GM21423 (cell line): ENCODE measurements at regions not wholly inside any gene's neighbourhood (a gene's known extent, or its start where the extent isn't known, plus 50 kb on each side); places are given as distances from the start of the nearest gene placed in this dataset.

Experiments used
- ATAC-seq: cut with Tn5 transposase; IDR thresholded peaks from one replicate; pipeline ENCODE4 v1.9.1; 2021; ENCODE audit warnings: mild to moderate bottlenecking, moderate library complexity; ENCODE audit not compliant: unreplicated experiment

DNA sequence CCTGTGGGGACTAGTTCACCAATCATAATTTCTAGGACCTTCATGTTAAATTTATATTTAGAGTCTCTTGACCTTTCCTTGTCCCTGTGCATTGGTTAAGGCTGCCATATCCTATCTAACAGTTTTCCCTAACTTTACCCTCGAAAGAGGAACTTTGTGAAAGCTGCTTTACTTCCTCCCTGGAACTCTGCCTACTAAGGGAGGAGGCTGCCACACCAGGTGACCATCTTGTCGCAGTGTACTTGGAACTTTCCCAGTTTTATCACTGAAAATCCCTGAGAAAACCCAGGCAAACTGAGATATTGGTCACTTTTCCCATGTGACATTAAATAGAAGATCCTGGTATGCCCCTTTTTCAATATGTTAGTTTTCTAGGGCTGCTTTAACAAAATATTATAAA, 317.6 kb upstream of the TSHZ2 start:
- no peak for ATAC-seq

DNA sequence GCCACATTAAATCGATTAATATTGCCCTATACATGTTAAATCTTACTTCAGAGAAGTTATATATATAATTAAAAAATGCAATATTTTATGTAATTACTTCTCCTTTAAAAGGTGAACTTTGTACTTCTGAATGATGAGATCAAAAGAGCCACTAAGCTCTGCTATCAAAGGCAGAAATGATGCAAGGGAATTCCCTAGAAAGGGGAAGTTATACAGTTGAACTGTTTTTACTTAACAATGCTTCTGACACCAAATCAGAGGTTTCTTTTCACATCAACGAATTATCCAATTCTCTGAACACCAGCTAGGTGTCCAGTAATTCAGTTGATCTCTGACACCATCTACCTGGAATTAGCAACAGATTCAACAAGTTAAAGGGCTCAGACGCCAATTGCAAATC, 319.9 kb upstream of the TSHZ2 start:
- no peak for ATAC-seq

GRCh38 chr20:52649727-52650126, 322.4 kb upstream of the TSHZ2 start:
- no peak for ATAC-seq

GRCh38 chr20:52645822-52646221, 326.3 kb upstream of the TSHZ2 start:
- ATAC-seq, result no peak

DNA sequence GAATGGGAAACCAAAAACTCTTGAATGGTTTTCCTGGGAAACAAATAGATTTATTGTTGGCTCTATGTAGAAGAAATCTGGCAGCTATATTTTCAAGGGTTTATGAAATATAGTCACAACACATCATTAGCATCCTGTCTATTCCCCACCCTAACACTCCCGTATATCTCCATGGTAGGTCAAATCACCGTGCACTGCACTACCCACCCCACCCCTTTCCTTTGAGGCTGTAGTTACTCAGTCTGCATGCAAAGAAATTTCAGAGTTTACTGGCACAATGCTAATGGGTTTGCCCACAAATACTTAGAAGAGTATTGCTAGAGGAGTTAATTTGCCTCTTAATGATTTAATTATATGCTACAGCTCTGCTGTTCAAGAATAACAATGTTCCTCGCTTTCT, 329.1 kb upstream of the TSHZ2 start:
- no peak for ATAC-seq

DNA sequence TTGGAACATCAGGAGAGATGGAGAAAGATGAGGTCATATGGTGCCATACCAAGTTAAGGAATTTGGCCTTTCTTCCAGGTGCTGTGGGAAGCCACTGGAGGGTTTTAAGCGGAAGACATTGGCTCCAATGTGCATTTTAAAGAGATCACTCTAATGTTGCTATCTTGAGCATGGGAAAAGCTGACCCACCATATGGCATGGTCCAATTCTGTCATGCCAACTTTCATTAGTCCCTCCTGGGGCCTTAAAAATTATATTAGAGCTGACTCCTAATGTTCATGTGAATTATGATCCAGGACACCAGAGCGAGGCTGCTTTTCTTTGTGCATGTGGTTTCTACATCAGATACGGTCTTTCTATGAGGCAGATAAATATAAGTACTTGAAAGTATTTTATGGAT, 335.0 kb upstream of the TSHZ2 start:
- ATAC-seq, result no peak

DNA sequence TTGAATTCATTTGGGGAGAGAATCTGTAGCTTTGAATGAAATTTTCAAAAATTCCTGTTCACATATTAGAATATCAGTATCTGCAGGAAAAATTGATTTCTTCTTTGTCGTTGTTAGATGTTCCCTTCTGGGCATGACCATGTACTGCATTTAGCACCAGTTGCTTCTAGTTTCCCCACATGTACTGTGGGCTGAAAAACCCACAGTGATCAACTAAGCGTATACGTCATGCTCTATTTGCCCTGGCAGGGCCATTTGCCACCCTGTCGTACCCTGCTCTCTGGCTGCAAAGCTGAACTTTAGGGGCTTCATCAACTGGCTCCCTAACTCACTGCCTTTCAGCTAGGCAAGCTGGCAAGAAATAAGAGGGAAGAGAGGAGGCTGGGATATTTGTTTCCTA, 340.7 kb upstream of the TSHZ2 start:
- no peak for ATAC-seq

GRCh38 chr20:52630138-52630537, 342.0 kb upstream of the TSHZ2 start:
- ATAC-seq, result no peak

DNA sequence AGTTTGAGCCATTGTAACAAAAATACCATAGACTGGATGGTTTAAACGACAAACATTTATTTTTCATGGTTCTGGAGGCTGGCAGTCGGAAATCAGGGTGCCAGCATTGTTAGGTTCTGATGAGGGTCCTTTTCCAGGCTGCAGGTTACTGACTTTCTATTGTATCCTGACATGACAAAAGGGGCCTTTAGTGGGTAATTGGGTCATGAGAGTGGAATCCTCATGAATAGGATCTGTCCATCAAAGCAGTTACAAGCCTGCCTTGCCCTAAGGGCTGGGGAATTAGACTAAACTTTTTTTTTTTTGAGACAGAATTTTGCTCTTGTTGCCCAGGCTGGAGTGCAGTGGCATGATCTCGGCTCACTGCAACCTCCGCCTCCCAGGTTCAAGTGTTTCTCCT, 347.9 kb upstream of the TSHZ2 start:
- no peak for ATAC-seq

DNA sequence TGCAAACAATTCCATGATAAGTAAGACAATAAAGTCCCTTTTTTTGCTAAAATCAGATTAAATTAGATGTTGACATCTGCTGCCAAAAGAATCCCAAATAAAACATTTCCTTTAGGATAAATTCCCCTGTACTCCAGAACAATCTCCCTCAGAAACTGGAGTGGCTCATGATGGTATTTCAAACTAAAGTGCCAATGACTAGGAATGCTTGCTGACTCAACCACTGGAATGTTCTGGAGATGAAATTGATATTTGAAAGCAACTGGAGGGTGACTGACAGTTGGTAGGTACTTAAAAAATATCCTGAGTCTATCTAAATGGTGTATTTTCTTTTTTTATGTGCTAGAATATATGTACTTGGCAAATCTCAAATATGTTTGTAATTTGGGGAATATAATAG, 350.1 kb upstream of the TSHZ2 start:
- no peak for ATAC-seq

GRCh38 chr20:52621401-52621800, 350.8 kb upstream of the TSHZ2 start:
- no peak for ATAC-seq

GRCh38 chr20:52619671-52620070, 352.5 kb upstream of the TSHZ2 start:
- ATAC-seq, result no peak

DNA sequence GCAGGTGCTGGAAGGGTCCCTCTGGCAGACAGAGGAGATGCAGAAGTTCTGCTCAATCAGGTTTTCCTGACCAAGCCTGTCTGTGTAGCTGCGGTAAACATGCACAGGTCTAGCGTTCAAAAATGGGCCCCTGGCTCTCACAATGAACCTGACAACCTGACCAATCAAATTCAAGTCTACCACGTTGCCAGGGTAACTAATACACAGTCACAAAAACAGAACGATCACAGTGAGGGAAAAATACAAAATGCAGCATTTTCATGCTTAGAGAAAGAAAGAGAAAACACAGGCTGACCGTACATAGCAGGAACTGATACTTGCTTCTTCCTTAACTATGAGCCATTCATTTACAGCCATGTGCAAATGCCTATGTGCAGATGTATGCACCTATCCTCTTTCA, 353.1 kb upstream of the TSHZ2 start:
- ATAC-seq, result peak; percentile 56

DNA sequence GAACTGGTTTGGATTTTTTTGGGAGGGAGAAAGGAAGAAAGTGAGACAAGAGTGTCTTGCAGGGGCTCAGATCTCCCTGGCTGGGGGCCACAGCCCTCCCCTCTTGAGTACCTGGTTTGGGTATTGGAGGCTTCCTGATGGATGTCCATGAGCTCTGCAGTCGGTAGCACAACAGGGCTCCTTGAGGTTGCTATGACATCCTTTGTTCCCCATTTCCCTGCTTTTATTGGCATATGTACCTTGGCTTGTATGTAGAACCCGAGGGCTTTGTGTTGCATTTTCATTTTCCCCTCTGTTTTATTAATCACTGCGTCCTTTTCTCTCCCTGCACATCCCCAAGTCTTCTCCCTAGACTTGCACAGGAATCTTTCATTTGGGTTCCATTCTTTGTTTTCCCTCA, 355.5 kb upstream of the TSHZ2 start:
- no peak for ATAC-seq

GRCh38 chr20:52614051-52614863, 357.9 kb upstream of the TSHZ2 start:
- no peak for ATAC-seq

DNA sequence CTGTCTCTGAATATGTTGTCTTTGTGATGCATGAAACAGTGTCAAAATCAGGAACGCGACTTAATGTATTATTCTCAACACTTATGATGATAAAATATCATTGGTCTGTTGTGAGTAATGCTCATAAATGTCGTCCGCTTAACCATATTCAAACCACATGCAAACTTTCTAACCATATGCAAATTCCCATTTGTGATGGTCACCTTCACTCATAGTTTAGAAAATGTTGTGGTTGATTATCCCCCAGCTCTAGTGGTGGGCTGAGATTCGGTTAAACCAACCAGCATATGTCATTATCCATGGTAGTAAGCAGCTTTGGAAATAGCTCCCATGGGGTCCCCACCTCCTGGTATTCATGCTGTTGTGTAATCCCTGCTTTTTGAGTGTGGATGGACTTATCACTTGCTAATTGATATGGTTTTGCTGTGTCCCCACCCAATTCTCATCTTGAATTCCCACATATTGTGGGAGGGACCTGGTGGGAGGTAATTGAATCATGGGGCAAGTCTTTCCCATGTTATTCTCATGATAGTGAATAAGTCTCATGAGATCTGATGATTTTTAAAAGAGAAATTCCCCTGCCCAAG, 360.0 kb upstream of the TSHZ2 start:
- ATAC-seq, result no peak

DNA sequence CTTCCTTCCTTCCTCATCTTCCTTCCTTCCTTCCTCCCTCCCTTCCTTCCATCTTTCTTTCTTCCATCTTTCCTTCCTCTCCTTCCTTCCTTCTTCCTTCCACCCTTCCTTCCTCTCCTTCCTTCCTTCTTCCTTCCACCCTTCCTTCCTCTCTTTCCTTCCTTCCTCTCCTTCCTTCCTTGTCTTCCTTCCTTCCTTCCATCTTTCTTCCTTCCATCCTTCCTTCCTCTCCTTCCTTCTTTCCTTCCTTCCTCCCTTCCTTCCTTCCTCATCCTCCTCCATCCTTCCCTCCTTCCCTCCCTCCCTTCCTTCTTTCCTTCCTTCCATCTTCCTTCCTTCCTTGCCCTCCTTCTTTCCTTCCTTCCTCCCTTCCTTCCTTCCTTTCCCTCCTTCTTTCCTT, 361.4 kb upstream of the TSHZ2 start:
- ATAC-seq, result no peak

- ATAC-seq, result no peak
Observed at GRCh38 chr20:52601295-52601971, 370.7 kb upstream of the TSHZ2 start.

DNA sequence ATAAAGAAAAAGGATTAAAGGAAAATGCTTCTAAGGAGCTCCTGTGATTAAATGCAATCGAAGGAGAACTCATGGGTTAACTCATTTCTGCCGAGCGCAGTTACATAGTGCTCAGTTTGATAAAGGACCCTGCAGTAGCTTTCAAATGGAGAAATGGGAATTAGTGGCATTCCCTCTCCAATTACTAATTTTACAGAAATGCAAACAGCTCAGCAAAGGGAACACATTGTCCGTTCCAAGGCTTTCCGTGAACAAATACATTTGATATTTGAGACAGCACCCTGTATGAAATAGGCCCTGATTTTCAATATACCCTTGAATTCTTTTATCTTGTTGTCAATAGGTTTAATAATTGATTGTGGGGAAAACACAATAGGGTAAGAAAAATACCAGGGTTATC, 375.9 kb upstream of the TSHZ2 start:
- no peak for ATAC-seq

GRCh38 chr20:52595518-52595917, 376.6 kb upstream of the TSHZ2 start:
- ATAC-seq, result no peak

DNA sequence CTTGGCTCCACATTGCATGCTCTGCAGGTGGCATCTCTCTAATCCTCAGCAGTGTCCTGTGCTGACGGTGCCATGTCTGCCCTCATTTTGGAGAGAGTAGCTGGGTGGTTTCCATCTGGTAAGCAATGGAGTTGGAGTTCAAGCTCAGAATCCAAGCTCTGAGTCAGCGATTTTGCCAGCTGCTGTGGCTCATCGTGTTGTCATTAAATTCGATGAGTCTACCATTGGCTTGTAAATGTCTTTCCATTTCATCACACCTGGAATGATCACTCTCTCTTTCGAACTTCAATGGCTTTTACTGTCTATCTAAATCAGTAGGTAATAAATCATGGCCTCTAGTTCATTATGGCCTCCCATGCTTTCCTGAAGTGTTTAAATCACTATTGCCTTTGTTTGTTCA, 378.5 kb upstream of the TSHZ2 start:
- ATAC-seq, result no peak

- ATAC-seq, result no peak
Observed at GRCh38 chr20:52592567-52592966, 379.6 kb upstream of the TSHZ2 start.
